DLD1 (cell line): ENCODE measurements at regions not wholly inside any gene's neighbourhood (a gene's known extent, or its start where the extent isn't known, plus 50 kb on each side); places are given as distances from the start of the nearest gene placed in this dataset.

ENCODE experiments used
- in situ Hi-C: cut with HindIII; loops from 2 replicates; pipeline ENCODE4 v1.10.0; 2017; ENCODE audit warnings: low sequenced_read_pairs

DNA sequence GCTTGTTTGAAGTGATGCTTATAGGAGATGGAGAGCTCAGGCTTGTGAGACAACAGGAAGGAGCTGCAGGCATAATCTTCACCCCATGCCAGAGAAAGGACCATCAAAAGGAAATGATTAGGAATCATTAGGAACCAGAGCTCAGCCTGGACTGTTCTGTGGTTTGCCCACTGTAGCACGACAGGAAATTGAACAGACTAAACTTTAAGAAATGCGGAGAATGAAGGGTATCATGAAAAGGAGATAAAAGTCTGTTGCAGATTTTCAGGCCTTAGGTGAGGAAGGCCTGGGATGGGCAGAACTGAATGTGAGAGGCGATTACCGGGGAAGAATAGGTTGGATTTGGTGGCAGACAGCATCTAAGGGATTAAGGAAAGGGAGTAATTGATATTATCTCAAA, 292.0 kb upstream of the PLXNA2 start:
- in situ Hi-C loops = no loop called here

DNA sequence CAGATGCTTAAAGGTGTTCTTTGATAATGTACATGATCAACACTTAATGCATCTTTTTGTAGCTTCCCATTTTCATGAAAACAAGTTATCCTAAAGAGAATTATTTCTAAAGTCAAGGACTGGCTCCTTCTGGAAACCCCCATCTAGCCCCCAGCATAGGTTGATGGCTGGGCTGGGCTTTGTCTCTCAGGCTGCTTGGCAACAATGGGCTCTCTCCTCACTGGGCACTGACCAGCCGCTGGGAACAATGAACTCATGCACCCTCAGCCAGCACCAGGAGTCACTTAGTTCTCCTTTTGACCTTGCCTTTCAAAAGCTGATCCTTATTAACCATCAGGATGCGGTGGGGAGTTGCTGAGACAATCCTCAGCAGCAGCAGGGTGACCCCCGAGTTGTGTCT, 293.0 kb upstream of the PLXNA2 start:
- in situ Hi-C loops = no loop called here

DNA sequence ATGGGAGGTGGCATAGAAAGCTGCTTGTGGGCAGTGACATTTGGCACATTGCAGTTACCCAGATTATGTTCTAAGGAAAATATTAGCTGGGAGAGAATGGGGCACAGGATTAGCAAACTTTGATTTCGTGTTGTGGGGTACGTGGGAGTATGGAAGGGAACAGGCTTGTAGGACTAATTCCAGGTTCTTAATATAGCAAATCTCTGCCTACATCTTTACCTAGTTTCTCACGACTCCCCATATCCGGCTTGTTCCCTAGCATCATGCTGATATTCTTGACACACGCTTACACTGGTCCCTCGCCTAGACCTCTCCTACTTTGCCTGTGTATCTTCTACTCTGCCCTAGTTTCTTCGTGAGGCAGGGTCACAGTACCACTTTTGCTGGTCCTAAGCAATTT, 293.9 kb upstream of the PLXNA2 start:
- in situ Hi-C loops = no loop called here

DNA sequence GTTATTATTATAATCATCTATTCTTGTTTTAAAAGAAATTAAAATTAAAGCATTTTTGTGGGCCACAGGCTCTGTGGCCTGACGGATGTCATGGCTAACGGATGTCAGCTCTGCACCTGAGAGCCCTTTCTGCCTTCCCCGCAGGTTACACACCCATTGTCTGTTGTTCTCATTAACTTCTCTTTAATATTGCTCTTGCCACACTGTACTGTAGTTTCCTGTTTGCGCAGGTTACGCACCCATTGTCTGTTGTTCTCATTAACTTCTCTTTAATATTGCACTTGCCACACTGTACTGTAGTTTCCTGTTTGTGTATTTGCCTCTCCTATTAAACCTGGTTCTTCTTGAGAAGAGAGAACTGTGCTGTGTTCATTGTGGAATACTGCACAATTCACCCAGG, 294.4 kb upstream of the PLXNA2 start:
- in situ Hi-C loops = no loop called here

DNA sequence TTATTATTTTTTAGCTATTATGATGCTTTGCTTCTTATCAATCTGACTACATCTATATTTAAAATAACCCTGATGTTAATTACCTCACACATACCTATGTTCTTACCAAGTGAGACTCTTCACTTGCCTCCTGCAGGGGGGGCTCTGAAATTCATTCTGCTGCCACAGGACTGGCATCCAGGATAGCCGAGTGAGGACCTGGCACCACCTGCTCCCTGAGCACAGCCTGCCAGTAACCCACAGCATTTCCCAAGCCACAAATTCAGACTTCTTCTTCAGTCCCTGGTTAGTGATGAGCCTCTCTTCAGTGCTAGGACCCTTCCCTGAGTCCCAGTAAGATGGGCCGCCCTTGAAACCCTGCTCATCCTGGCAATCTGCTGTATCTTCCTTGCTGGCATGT, 296.5 kb upstream of the PLXNA2 start:
- in situ Hi-C loops = no loop called here

DNA sequence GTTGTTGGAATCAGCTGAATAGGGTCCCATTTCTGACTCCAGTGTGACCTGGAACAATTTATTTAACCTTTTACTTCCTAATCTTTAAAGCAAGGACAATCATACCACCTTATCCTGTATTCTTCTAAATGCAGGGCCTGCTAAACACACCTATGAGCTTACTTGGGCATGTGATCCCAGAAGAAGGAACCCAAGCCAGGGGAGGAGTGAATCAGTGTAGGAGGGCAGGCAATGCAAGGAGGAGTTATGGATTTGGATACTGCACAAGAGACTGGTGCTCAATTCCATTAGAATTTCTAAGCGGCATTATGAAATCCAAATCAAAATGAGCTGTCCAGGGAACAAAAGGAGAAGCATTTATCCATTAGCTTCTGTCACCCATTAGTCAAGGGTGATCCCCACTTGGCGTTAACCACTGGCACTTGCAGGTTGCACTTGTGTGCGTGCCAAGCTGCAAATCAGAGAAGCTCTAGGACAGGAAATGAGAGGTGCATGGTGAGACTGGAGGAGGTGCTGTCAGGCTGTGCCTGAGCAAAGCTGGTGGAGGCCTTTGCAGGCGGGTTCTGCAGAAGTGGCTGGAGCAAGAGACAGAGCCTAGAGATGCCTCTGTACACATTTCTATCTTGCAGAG, 297.2 kb upstream of the PLXNA2 start:
- in situ Hi-C loops = no loop called here

DNA sequence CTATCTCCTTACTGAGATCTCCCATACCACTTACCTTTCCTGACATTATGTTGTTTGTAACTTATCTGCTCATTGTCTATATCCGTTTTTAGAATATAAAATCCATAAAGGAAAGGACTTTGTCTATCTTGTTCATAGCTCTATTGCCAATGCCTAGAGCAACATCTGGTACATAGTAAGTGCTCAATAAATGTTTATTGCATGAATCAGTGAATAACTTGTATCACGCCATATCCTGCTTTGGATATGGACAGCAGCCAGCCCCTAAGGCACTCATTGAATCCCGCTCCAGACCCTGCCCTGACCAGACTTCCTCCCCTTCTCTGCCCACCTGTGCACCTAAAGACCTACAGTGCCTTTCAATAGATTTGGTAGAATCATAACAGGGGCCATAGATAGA, 298.1 kb upstream of the PLXNA2 start:
- in situ Hi-C loops = no loop called here

DNA sequence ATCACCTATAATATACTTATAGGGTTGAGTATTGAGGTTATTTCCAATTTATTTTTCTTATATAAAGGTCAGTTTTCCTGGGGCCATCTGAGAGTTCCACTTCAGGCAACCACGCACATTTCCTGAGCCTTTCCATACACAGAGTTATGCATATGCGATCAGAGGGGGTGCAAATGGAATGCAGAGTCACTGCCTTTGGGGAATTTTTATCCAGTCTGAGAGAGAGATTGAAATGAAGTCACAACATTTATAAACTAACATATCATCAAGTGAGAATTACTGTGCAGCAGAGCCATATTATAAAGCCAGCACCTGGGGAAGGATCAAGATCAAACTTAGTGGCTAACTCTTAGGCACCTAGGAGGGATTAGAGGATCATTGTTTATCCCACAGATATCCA, 299.9 kb upstream of the PLXNA2 start:
- in situ Hi-C loops = no loop called here

DNA sequence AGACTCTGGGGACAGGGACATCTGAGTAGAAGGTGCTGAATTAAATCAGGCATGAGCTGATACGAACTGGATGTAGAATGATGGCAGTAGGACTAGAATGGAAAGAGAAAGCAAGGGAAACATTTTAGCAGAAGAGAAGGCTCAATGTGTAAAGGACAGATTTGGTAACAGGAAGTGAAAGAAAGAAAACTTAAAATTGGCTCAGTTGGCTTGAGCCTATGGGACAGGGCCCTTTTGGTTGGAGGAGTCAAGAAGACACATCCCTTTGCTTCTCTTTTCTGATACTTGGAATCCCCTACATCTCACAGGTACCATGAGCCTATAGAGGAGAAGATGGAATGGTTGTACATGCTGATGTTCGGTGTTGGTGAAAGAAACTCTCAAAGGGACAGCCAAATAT, 300.6 kb upstream of the PLXNA2 start:
- in situ Hi-C loops = no loop called here

DNA sequence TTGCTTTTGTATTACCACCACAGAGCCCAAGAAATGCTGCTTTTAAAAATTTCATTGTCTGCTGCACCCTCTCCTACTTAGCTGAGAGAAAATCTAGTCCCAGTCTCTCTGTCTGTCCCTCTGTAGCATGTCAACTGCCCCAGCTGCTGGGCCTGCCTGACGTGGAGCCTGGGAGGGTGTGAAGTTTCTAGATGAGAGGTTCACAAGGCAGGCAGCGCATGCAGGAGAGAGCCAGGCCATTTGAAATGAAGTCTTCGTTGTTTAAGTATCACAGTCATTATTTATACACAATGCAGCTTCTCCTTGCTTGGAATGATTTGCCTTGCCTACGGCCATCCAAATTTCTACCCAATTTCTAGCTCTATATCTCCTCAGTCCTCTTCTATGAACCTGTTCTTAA, 306.8 kb upstream of the PLXNA2 start:
- in situ Hi-C loops = no loop called here

DNA sequence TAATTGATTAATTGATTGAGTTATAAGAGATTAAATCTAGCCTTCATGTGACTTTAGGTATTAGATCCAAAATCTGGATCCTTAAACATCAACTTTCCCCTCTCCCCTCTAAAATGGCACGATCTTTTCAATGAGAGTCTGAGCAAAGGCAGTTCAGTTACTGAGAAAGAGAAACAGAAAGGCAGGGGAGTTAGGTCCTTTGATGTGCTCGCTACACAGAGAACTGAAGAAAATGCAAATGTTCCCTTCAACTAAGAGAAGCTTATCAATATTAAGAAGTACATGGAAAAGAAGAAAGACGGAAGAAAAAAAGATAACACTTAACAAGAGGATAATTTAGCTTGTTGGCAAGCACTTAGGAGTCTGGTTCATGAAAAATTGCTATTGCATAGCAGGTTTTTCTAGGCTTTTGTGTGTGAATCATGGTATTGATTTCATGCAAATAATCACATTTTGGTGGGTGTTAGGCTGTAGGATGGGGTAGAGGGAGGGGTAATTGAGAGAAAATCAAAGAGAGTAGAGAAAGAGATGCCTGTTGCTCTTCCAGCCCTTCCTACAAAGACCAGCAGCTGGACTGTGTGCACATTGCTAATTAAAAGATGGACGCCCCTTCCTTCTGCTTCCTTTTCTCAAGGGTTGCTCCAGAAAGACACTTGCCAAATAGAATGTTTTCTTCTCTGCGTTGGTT, 307.6 kb upstream of the PLXNA2 start:
- in situ Hi-C loops = no loop called here

DNA sequence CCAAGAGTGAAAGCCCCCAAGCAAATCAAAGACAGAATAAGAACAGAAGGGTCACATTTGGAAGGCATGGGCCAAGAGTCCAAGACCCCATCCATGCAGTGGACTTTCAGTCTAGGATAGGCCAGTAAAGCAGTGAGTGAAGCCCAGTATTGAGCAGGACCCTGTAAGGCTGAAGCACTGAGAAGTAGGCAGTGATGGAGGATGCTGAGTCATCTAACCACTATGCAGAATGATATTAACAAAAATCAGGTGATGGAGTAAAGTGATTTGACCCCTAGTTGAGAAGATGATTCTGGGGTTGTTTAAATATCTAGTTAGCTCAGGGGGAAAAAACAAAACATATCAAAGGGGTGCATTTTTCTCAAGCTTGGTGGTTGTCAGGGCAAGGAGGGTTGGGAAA, 308.7 kb upstream of the PLXNA2 start:
- in situ Hi-C loops = no loop called here

DNA sequence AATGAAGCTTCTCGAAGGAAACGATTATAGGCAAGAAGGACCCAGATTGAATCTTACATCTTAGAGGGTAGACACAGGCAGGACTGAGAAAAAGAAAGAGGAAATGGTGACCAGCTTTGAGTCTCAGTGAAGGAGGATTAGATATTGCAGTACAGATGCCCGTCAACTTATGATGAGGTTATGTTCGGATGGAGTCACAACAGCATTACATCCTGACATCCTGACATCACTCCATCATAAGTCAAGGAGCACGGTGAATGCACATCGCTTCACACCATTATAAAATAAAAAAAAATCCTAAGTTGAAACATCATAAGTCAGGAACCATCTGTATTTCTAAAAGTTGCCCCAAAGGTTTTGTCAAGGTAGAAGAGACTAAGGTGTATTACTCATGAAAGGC, 312.3 kb upstream of the PLXNA2 start:
- in situ Hi-C loops = no loop called here

DNA sequence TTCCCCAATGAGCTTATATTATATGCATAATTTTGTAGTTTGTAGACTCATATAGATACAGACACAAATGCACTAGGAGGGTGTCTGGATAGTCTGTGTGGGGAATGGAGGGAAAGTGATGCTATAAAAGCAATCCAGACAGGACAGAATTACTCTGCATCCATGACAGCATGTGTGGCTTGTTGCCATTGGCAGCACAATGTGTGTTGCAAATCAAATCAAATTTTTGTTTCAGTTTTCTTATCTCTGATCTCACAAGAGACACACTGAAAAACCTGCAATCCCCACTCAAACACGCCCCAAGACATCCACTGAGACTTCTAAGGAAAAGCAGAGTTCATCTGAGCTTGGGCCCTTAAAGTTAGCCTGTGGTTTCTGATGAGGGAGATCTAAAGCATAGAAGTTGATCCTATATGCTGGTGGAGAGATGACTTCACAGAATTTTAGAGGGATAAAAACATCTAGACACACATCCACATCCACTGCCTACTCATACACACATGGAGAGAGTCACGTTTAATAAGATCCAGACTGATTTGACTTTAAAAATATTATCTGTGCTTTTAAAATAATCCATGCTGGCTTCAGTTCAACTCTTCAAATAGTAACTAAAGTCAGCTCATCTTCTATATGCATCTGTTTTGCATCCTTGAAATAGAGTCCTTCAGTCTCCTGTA, 313.0 kb upstream of the PLXNA2 start:
- in situ Hi-C loops = no loop called here

DNA sequence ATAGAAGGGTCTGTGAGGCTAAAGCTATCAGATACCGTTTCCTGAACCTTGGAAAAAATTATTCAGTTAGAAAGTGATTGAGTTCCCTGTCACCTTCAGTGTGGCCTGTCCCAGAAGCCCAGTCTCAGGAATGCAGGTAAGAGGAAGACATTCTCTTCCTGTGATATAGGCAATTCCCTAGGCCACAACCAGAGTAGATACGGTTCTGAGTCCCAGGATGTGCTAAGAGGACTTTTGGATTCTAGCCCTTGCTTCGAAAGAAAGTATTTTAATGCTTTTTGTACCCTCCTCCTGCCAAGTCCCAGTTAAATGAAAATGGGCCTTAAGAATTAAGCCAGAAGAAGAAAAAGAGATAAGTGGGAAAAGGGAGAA, 313.5 kb upstream of the PLXNA2 start:
- in situ Hi-C loops = no loop called here

DNA sequence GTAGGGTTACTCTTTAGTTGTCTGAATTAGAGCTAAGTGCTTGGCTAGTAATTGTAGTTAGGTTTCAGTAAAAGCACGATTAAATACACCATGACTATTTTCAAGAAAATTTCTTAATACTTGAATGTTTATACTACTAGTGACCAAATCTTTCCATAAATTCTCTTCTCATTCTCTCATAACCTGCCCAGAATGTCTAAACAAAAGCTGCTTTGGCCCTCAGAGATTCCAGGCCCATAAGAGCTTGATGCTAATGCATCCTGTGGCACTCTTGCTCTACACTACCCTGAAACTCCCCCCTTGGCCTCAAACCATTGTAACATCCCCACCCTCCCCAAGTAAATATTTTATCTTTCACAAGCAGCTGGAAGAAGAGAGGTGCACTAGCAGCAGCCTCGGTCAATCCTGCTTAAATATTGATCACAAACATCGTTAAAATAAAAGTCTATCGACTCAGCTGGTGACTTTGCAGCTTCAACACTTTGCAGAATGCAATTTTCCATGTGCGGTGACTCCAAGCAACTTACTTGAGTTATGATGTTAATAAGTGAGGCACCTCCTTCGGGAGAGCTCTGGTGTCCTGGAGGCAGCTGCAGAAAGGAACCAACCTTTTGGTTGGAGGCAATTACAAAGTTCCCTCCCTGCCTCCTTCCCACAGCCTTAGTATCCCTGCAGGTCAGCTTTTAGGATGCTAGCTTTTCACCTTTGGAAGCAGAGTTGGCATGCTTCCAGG, 315.6 kb upstream of the PLXNA2 start:
- in situ Hi-C loops = no loop called here

DNA sequence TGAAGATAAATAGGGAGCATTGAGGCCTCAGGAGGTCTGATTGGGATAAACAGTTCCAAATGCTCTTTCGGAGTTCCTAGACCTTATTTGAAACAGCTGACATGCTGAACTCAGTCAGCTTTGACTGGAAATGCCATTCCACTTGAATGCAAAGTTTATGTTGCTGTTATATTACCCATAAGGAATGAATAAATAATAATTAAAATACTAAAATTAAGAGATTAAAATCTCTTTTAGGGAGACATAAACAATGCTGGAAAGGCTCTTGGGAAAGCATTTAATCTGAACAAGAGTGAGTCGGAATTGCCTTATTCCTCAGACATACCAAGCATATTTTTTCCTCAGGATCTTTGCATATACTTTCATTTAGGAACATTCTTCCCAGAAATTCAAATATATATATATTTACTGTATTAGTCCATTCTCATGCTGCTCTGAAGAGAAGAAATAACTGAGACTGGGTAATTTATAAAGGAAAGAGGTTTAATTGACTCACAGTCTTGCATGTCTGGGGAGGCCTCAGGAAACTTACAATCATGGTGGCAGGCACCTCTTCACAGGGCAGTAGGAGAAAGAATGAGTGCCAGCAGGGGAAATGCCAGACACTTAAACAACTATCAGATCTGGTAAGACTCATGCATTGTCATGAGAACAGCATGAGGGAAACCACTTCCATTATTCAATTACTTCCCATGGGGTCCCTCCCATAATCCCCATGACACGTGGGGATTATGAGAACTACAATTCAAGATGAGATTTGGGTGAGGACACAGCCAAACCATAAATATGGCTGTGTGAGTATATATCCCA, 318.2 kb upstream of the PLXNA2 start:
- in situ Hi-C loops = no loop called here

DNA sequence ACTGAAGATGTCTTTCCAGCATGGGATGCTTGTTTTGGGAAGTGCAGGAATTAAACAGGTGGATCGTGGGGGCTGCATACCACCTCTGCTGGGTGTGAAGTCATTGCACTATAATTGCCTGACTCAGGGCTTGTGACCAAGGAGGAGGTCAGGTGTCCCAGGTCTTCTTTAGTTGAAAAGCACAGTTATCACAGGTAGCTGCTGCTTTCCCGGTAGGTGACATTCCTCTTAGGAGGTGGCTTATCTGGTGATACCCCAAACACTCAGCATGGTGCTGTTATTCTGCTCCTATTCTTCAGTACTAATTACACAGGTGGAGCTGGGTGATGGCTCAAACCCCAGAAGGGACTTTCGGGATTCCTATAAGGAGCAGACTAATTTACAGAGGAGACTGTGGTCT, 320.3 kb upstream of the PLXNA2 start:
- in situ Hi-C loops = no loop called here

DNA sequence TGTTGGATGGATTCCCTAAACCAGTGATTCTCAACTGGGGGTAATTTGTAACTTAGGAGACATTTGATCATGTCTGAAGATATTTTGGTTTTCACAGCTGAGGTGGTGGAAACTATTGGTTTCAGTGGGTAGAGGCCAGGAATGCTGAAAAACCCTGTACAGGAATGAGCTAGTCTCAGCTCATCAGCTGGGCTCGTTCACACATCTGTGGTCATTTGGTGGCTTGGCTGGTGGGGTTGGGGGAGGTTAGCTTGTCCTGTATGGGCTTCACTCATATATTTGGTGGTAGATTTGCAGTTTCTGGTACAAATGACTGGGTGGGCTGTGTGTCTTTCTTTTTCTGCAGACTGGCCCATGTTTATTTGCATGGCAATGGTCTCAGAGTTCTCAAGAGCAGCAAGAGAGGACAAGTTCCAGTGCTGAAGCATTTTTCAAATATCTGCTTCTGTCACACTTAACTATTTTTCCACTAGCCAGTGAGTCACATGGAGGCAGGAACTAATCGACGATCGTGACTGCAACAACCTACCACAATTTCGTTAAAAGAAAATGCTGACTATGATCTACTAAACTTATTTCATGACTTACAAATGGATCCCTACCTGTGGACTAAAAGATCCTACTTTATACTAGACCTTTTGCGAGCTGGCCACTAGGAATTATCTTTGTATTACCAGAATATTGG, 321.7 kb upstream of the PLXNA2 start:
- in situ Hi-C loops = no loop called here

DNA sequence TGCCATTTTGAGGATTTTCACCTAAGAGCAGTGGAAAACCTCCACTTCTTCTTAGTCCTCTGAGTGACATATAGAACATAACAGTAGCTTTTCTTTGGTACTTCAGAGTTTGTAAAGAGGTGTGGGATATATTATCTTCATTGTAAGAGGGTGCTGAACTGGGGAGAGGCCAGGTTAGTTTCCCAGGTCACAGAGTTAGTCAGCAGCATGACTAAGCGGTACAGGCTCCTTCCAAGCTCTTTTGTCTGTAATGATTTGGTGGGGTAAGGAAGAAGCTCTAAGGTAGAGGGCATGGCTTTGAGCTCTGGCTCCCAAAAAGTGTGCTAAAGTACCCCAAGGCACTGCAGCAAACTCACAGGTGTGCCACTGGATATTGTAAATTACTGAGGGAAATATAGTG, 325.0 kb upstream of the PLXNA2 start:
- in situ Hi-C loops = no loop called here
